ENCODE measurements at regions not wholly inside any gene's neighbourhood (a gene's known extent, or its start where the extent isn't known, plus 50 kb on each side); places are given as distances from the start of the nearest gene placed in this dataset.
"Not testable (repeated sequence)": the region's sequence is repeated elsewhere in the genome, so short reads cannot be mapped to it uniquely, and the experiment has no call there.

DNA sequence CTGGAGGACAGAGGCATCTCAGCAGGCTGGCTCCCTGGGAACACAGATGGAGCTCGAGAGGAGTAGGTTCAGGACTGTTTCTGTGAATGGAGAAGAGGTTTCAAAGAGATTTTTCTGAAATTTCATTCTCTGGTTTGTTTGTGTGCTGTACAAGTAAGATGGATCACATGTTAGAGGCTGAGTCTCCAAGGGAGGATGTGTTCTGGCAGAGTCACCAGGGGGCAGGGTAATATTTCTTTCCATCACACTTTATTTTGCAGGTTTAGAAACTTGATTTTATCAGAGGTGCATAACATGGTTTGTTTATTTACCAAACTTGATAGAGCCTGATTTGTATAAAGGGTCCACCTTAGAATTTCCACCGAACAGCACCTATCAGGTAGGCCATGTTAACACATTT is 69.2 kb upstream of the ARL15 start:
- H3K36me3 ChIP-seq = no peaks in the 10 kb centered on the region
- intact Hi-C loops (cut with DNase I) = no loop called here
- no peak overlapping the region for H3K9ac ChIP-seq (ENCODE audit: low read depth in 2 of 2, low read length in 2 of 2)
- no peak overlapping the region for H3K4me3 ChIP-seq
- DNase-seq = no peak
- H3K9me3 ChIP-seq = no peaks in the 10 kb centered on the region
- H3K27ac ChIP-seq = no peak overlapping the region
- no peaks in the 10 kb centered on the region for H3K4me1 ChIP-seq
- TF ChIP-seq, protein P1, sequence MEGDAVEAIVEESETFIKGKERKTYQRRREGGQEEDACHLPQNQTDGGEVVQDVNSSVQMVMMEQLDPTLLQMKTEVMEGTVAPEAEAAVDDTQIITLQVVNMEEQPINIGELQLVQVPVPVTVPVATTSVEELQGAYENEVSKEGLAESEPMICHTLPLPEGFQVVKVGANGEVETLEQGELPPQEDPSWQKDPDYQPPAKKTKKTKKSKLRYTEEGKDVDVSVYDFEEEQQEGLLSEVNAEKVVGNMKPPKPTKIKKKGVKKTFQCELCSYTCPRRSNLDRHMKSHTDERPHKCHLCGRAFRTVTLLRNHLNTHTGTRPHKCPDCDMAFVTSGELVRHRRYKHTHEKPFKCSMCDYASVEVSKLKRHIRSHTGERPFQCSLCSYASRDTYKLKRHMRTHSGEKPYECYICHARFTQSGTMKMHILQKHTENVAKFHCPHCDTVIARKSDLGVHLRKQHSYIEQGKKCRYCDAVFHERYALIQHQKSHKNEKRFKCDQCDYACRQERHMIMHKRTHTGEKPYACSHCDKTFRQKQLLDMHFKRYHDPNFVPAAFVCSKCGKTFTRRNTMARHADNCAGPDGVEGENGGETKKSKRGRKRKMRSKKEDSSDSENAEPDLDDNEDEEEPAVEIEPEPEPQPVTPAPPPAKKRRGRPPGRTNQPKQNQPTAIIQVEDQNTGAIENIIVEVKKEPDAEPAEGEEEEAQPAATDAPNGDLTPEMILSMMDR (IDR thresholded peaks at IDR 0.05) = no peak
- no peaks in the 10 kb centered on the region for H3K27me3 ChIP-seq

DNA sequence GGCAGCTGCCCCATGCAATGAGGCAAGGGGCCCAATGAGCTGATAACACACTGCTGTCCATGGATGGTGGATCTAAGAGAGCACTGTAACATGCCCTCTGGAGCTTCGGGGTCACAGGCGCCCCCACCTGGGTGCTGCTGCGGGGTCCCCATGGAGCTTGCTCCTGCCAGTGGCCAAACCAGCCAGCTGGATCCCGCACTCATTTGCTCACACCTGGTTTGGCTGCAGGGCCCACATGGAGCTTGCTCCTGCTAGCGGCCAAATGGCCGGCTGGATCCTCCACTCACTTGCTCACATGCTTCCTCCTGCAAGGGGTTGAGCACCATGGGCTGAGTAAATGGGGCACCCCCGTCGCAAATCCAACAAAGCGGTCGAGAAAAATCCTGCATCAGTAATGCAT is 68.3 kb upstream of the ARL15 start:
- H3K4me1 ChIP-seq = no peaks in the 10 kb centered on the region
- intact Hi-C loops (cut with DNase I) = no loop called here
- TF ChIP-seq, protein P1 (IDR thresholded peaks at IDR 0.05) = no peak
- DNase-seq = no peak
- no peaks in the 10 kb centered on the region for H3K27me3 ChIP-seq
- no peaks in the 10 kb centered on the region for H3K36me3 ChIP-seq
- H3K9ac ChIP-seq (ENCODE audit: low read depth in 2 of 2, low read length in 2 of 2) = no peak overlapping the region
- H3K27ac ChIP-seq = no peak overlapping the region
- no peak overlapping the region for H3K4me3 ChIP-seq
- no peaks in the 10 kb centered on the region for H3K9me3 ChIP-seq

DNA sequence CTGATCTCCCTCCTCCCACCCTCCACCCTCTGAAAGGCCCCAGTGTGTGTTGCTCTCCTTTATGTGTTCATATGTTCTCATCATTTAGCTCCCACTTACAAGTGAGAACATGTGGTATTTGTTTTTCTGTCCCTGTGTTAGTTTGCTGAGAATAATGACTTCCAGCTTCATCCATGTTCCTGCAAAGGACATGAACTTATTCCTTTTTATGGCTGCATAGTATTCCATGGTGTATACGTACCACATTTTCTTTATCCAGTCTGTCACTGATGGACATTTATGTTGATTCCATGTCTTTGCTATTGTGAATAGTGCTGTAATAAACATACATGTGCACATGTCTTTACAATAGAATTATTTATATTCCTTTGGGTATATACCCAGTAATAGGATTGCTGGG is 67.0 kb upstream of the ARL15 start:
- H3K36me3 ChIP-seq; DNase-seq; H3K4me1 ChIP-seq; H3K27ac ChIP-seq; intact Hi-C loops (cut with DNase I); H3K27me3 ChIP-seq; H3K4me3 ChIP-seq; H3K9me3 ChIP-seq; H3K9ac ChIP-seq (ENCODE audit: low read depth in 2 of 2, low read length in 2 of 2): not testable (repeated sequence)

DNA sequence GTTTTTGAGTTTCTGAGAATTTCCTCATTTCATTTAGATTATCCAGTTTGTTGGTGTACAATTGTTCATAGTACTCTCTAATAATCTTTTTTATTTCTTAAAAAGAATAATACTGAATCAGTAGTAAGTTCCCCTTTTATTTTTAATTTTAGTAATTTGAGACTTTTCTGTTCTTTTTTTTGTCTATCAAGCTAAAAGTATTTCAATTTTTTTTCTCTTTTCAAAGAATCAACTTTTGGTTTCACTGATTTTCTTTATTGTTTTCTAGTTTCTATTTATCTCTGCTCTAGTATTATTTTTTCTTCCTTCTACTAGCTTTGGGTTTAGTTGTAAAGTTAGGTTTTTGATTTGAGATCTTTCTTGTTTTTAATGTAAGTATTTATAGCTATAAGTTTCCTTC is 60.6 kb upstream of the ARL15 start:
- Histone ChIP-seq H3K27me3 (no peaks in the 10 kb centered on the region), H3K4me3 (no peak overlapping the region), H3K36me3 (no peaks in the 10 kb centered on the region), H3K9me3 (no peaks in the 10 kb centered on the region), H3K27ac (no peak overlapping the region), H3K4me1 (no peaks in the 10 kb centered on the region), H3K9ac (ENCODE audit: low read depth in 2 of 2, low read length in 2 of 2) (no peak overlapping the region)
- no peak for DNase-seq
- intact Hi-C loops (cut with DNase I) = no loop called here
- TF ChIP-seq, protein P1 (IDR thresholded peaks at IDR 0.05) = no peak

DNA sequence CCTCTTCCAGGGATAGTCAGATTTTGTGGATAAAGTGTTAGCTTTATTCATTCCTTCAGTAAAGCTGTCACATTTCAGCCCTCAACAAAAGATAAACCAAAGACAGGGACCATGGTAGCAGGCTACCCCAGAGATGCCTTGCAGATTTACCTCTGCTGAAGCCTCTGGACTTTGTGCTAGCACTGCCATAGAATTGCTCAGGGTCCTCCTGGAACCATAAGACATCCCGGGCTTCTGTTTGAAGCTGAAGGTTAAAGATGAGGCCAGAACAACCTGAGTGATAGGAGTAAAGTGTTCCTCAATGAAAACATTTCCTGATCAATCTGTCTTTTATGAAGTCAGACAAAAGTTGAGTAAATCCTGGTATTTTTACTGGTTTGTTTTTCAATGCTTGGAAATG is 57.5 kb upstream of the ARL15 start:
- no peak overlapping the region for H3K4me3 ChIP-seq
- DNase-seq = no peak
- H3K27me3 ChIP-seq = no peaks in the 10 kb centered on the region
- H3K36me3 ChIP-seq = no peaks in the 10 kb centered on the region
- no peaks in the 10 kb centered on the region for H3K9me3 ChIP-seq
- TF ChIP-seq, protein P1 (IDR thresholded peaks at IDR 0.05) = no peak
- intact Hi-C loops (cut with DNase I) = no loop called here
- H3K27ac ChIP-seq = no peak overlapping the region
- no peaks in the 10 kb centered on the region for H3K4me1 ChIP-seq
- no peak overlapping the region for H3K9ac ChIP-seq (ENCODE audit: low read depth in 2 of 2, low read length in 2 of 2)

DNA sequence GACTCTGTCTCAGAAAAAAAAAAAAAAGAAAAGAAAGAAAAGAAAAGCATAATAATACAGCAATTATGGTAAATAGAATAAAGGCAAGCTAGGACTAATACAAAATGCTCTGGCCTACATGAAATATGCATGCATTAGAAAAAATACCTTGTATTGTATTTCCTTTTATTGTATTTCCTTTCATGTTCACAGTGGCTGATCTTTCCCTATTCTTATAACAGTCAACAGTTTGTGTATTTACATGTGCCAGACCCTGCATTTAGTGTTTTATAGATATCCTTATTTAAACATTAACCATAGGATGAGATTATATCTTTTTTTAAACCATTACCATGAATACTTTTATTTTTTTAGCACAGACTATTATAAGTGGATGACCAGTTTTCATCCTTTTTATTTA is 56.3 kb upstream of the ARL15 start:
- no peaks in the 10 kb centered on the region for H3K9me3 ChIP-seq
- no peak overlapping the region for H3K9ac ChIP-seq (ENCODE audit: low read depth in 2 of 2, low read length in 2 of 2)
- DNase-seq = no peak
- intact Hi-C loops (cut with DNase I) = no loop called here
- H3K36me3 ChIP-seq = no peaks in the 10 kb centered on the region
- TF ChIP-seq, protein P1 (IDR thresholded peaks at IDR 0.05) = no peak
- no peak overlapping the region for H3K27ac ChIP-seq
- no peaks in the 10 kb centered on the region for H3K27me3 ChIP-seq
- H3K4me3 ChIP-seq = no peak overlapping the region
- no peaks in the 10 kb centered on the region for H3K4me1 ChIP-seq
